ENCODE measurements at regions not wholly inside any gene's neighbourhood (a gene's known extent, or its start where the extent isn't known, plus 50 kb on each side); places are given as distances from the start of the nearest gene placed in this dataset.

DNA sequence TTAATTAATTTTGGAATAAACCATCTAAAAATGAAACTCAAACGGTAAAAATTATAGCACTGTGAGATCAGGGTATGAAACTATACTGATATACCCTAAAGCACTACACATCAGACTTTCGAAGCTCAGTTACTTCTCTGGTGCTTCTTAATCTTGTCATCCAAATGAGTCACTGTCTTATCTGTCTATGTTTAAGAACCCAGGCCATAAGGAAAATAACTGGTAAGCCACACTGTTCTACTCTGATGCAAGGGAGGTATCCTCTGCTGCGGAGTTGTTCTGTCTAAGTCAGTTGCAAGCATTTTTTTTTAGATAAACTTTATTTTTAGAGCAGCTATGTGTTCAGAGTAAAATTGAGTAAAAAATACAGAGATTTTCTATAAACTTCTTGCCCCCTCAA, 830.8 kb upstream of the POU3F4 start:
- TF ChIP-seq MAX (IDR thresholded peaks at IDR 0.05) (no peak), BCL3 (IDR thresholded peaks at IDR 0.05) (no peak), CEBPB (IDR thresholded peaks at IDR 0.05) (no peak), SMC3 (IDR thresholded peaks at IDR 0.05) (no peak), KDM1A (IDR thresholded peaks at IDR 0.05; ENCODE audit: low read depth) (no peak)
- H3K4me1 ChIP-seq = no peaks in the 10 kb centered on the region
- WGBS (ENCODE audit: missing lambda C conversion rate) = 17% methylated on average over 3 of the region's 3 CpGs
- CTCF ChIA-PET = interaction anchor here (1.2 kb wide), 1 partner anchor 8 kb away, joined by 3 read pairs; no protein-coding TSS in a partner anchor
- H3K27ac ChIP-seq = no peak overlapping the region
- H3K4me3 ChIP-seq = no peak overlapping the region
- POLR2A ChIA-PET = no interaction called here
- DNase-seq (ENCODE audit: low read depth in 1 of 2, low spot score in 1 of 2) (no peak), ATAC-seq (no peak), FAIRE-seq (no peak)
- H3K4me2 ChIP-seq = no peak overlapping the region
- H3K9me3 ChIP-seq = no peaks in the 10 kb centered on the region

- POLR2A ChIA-PET = no interaction called here
- 28% methylated on average over 3 of the region's 3 CpGs for WGBS (ENCODE audit: missing lambda C conversion rate)
- H3K4me1 ChIP-seq = no peaks in the 10 kb centered on the region
- H3K9me3 ChIP-seq = no peaks in the 10 kb centered on the region
- no peak overlapping the region for H3K4me2 ChIP-seq
- FAIRE-seq (no peak), DNase-seq (ENCODE audit: low read depth in 1 of 2, low spot score in 1 of 2) (no peak), ATAC-seq (no peak)
- TF ChIP-seq CHD4 (IDR thresholded peaks at IDR 0.05; ENCODE audit: borderline replicate concordance) (no peak), EHMT2 (IDR thresholded peaks at IDR 0.05; ENCODE audit: low read depth) (no peak), HOXB5 (CRISPR knock-in tag; IDR thresholded peaks at IDR 0.05) (no peak), PHF8 (IDR thresholded peaks at IDR 0.05; ENCODE audit: borderline replicate concordance, low read depth) (no peak), NR3C1 (IDR thresholded peaks at IDR 0.05) (no peak), JUNB (IDR thresholded peaks at IDR 0.05) (no peak), CEBPB (IDR thresholded peaks at IDR 0.05) (no peak), KDM5A (IDR thresholded peaks at IDR 0.05) (no peak), RNF2 (IDR thresholded peaks at IDR 0.05; ENCODE audit: borderline replicate concordance, low read depth) (no peak), HEYL (CRISPR knock-in tag; IDR thresholded peaks at IDR 0.05) (no peak), NFE2L2 (conservative IDR thresholded peaks at IDR 0.05; ENCODE audit: low read length) (no peak), FOXS1 (CRISPR knock-in tag; IDR thresholded peaks at IDR 0.05) (no peak), CBX2 (IDR thresholded peaks at IDR 0.05; ENCODE audit: borderline replicate concordance, low read depth) (no peak), HOXB13 (CRISPR knock-in tag; IDR thresholded peaks at IDR 0.05; ENCODE audit: low read depth) (no peak)
- TF ChIP-seq, protein P1, sequence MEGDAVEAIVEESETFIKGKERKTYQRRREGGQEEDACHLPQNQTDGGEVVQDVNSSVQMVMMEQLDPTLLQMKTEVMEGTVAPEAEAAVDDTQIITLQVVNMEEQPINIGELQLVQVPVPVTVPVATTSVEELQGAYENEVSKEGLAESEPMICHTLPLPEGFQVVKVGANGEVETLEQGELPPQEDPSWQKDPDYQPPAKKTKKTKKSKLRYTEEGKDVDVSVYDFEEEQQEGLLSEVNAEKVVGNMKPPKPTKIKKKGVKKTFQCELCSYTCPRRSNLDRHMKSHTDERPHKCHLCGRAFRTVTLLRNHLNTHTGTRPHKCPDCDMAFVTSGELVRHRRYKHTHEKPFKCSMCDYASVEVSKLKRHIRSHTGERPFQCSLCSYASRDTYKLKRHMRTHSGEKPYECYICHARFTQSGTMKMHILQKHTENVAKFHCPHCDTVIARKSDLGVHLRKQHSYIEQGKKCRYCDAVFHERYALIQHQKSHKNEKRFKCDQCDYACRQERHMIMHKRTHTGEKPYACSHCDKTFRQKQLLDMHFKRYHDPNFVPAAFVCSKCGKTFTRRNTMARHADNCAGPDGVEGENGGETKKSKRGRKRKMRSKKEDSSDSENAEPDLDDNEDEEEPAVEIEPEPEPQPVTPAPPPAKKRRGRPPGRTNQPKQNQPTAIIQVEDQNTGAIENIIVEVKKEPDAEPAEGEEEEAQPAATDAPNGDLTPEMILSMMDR (IDR thresholded peaks at IDR 0.05) = no peak
- no peak overlapping the region for H3K27ac ChIP-seq
- H3K4me3 ChIP-seq = no peak overlapping the region
- CTCF ChIA-PET = no interaction called here
Observed at GRCh38 chrX:82692991-82693390, 815.1 kb upstream of the POU3F4 start.

- peak; percentile 83 for FAIRE-seq
- POLR2A ChIA-PET = no interaction called here
- ATAC-seq = no peak
- no peak for TF ChIP-seq SMC3 (IDR thresholded peaks at IDR 0.05)
- TF ChIP-seq HOXB13 (CRISPR knock-in tag; IDR thresholded peaks at IDR 0.05; ENCODE audit: low read depth) = no peak
- TF ChIP-seq, protein P2, sequence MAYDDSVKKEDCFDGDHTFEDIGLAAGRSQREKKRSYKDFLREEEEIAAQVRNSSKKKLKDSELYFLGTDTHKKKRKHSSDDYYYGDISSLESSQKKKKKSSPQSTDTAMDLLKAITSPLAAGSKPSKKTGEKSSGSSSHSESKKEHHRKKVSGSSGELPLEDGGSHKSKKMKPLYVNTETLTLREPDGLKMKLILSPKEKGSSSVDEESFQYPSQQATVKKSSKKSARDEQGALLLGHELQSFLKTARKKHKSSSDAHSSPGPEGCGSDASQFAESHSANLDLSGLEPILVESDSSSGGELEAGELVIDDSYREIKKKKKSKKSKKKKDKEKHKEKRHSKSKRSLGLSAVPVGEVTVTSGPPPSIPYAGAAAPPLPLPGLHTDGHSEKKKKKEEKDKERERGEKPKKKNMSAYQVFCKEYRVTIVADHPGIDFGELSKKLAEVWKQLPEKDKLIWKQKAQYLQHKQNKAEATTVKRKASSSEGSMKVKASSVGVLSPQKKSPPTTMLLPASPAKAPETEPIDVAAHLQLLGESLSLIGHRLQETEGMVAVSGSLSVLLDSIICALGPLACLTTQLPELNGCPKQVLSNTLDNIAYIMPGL (CRISPR knock-in tag; IDR thresholded peaks at IDR 0.05; ENCODE audit: borderline replicate concordance) = no peak
- no peak for TF ChIP-seq ZFP36 (IDR thresholded peaks at IDR 0.05; ENCODE audit: borderline replicate concordance, partially characterized antibody)
- no peak for TF ChIP-seq GATA3 (IDR thresholded peaks at IDR 0.05; ENCODE audit: borderline replicate concordance)
- TF ChIP-seq CBX8 (IDR thresholded peaks at IDR 0.05) = no peak
- no peak for TF ChIP-seq MAZ (IDR thresholded peaks at IDR 0.05; ENCODE audit: borderline replicate concordance, low read depth, low read length)
- no peak for TF ChIP-seq POLR2AphosphoS2 (conservative IDR thresholded peaks at IDR 0.05; ENCODE audit: low read length)
- TF ChIP-seq HEYL (CRISPR knock-in tag; IDR thresholded peaks at IDR 0.05) = no peak
- TF ChIP-seq, protein P3, sequence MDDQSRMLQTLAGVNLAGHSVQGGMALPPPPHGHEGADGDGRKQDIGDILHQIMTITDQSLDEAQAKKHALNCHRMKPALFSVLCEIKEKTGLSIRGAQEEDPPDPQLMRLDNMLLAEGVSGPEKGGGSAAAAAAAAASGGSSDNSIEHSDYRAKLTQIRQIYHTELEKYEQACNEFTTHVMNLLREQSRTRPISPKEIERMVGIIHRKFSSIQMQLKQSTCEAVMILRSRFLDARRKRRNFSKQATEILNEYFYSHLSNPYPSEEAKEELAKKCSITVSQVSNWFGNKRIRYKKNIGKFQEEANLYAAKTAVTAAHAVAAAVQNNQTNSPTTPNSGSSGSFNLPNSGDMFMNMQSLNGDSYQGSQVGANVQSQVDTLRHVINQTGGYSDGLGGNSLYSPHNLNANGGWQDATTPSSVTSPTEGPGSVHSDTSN (IDR thresholded peaks at IDR 0.05) = no peak
- TF ChIP-seq CEBPB (IDR thresholded peaks at IDR 0.05) = no peak
- no peak for TF ChIP-seq ZNF302 (CRISPR knock-in tag; IDR thresholded peaks at IDR 0.05)
- TF ChIP-seq NFE2L2 (conservative IDR thresholded peaks at IDR 0.05; ENCODE audit: low read length) = no peak
- no peak for TF ChIP-seq SREBF2 (IDR thresholded peaks at IDR 0.05)
- no peak for TF ChIP-seq MAX (IDR thresholded peaks at IDR 0.05)
- no peak for TF ChIP-seq ZC3H11A (IDR thresholded peaks at IDR 0.05)
- no peak for TF ChIP-seq RFX5 (IDR thresholded peaks at IDR 0.05)
- no peak for TF ChIP-seq CBX2 (IDR thresholded peaks at IDR 0.05; ENCODE audit: borderline replicate concordance, low read depth)
- no peak for TF ChIP-seq EP300 (IDR thresholded peaks at IDR 0.05)
Observed at GRCh38 chrX:82695066-82695465, 813.0 kb upstream of the POU3F4 start.

More at GRCh38 chrX:82695066-82695465, 813.0 kb upstream of the POU3F4 start:
- 80% methylated on average over 2 of the region's 2 CpGs for WGBS (ENCODE audit: missing lambda C conversion rate)
- H3K4me2 ChIP-seq = no peak overlapping the region
- no peak overlapping the region for H3K27ac ChIP-seq
- DNase-seq (ENCODE audit: low read depth in 1 of 2, low spot score in 1 of 2) = no peak
- H3K4me1 ChIP-seq = no peaks in the 10 kb centered on the region
- no peaks in the 10 kb centered on the region for H3K9me3 ChIP-seq
- CTCF ChIA-PET = no interaction called here
- no peak overlapping the region for H3K4me3 ChIP-seq

Data from A549 (cell line).